VCaP (cell line): ENCODE measurements at regions not wholly inside any gene's neighbourhood (a gene's known extent, or its start where the extent isn't known, plus 50 kb on each side); places are given as distances from the start of the nearest gene placed in this dataset.

Experiments
- H3K27ac ChIP-seq: fragments of 450-650 bp; 2 replicates; pipeline ENCODE4 v1.5.1; 2017
- CTCF ChIP-seq: fragments of 450-650 bp; conservative IDR thresholded peaks from 2 replicates; pipeline ENCODE4 v1.5.1; 2017; ENCODE audit warnings: mild to moderate bottlenecking, moderate library complexity

- TF ChIP-seq CTCF, result no peak
- no peak overlapping the region for H3K27ac ChIP-seq
Observed at GRCh38 chr2:4077017-4077416, 373.6 kb downstream of the DCDC2C start.

- no peak for TF ChIP-seq CTCF
- no peak overlapping the region for H3K27ac ChIP-seq
Observed at GRCh38 chr2:4085186-4085585, 381.8 kb downstream of the DCDC2C start.

- no peak overlapping the region for H3K27ac ChIP-seq
- no peak for TF ChIP-seq CTCF
Observed at GRCh38 chr2:4090668-4091630, 387.6 kb downstream of the DCDC2C start.

GRCh38 chr2:4091869-4092268, 388.5 kb downstream of the DCDC2C start:
- TF ChIP-seq CTCF, result no peak
- H3K27ac ChIP-seq, result no peak overlapping the region

- TF ChIP-seq CTCF, result no peak
- H3K27ac ChIP-seq, result no peak overlapping the region
Observed at GRCh38 chr2:4094743-4095142, 391.4 kb downstream of the DCDC2C start.

- no peak overlapping the region for H3K27ac ChIP-seq
- TF ChIP-seq CTCF, result no peak
Observed at GRCh38 chr2:4096978-4097766, 393.8 kb downstream of the DCDC2C start.

GRCh38 chr2:4098137-4098536, 394.8 kb downstream of the DCDC2C start:
- no peak overlapping the region for H3K27ac ChIP-seq

More at GRCh38 chr2:4098137-4098536, 394.8 kb downstream of the DCDC2C start:
- TF ChIP-seq CTCF, result no peak
